CD4-positive, alpha-beta T cell treated with Interleukin-4 for 4 hours (primary cell): ENCODE measurements at regions not wholly inside any gene's neighbourhood (a gene's known extent, or its start where the extent isn't known, plus 50 kb on each side); places are given as distances from the start of the nearest gene placed in this dataset.
"Not testable (repeated sequence)": the region's sequence is repeated elsewhere in the genome, so short reads cannot be mapped to it uniquely, and the experiment has no call there.

Source experiments
- DNase-seq: peaks from one replicate; pipeline ENCODE4 v3.0.0-alpha.2; 2020

DNA sequence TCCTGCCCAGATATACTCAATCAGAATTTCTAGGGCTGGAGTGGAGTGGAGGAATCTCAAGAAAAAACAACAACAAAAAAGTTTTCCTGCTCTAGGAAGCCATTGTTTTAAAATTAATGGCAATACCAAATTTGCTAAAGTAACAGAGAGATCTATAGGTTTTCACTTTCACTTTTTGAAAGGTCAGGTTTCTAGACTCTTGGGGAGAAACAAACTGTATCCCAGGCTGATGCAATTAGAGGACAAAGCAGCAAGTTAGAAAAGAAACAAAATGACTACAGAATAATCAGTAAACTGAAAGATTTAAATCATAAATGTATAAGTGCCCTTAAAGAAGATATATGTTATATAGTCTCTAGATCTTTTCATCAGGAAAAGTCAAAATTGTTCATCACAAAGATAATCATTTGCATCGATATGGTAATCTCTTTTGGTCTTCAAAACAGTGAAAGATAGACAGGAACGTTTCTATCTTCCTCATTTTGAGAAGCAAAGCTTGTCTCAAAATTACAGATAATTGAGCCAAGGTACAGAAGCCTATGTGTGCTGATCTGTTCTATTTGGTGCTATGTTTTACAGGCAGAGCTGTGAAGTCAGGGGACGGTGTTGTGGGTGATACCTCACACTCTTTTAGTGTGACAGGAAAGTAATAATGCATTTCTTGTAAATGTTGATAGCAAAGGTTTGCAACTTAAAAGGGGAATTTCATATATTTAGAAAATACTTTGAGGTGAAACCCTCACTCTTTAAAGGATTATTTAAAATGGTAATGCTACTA is 1746.6 kb upstream of the C9orf72 start:
- no peak for DNase-seq

DNA sequence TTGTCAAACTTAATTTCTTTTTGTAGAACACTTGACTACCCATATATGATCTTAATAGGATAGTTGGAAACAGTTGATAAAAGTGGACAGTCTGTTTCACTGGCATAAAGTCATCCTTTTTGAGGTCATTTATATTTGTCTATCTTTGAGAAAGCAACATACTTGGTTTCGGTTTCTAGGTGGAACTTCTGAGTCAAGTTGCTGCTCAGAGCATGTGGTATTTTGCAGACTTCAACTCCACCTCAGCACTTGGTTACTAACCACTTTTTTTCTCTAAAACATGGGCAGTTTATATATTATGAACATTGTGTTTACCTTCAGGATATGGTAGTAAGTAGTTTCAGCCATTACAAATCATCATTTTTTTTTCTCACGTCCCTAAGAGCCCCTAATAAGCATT is 1749.0 kb upstream of the C9orf72 start:
- DNase-seq: no peak

DNA sequence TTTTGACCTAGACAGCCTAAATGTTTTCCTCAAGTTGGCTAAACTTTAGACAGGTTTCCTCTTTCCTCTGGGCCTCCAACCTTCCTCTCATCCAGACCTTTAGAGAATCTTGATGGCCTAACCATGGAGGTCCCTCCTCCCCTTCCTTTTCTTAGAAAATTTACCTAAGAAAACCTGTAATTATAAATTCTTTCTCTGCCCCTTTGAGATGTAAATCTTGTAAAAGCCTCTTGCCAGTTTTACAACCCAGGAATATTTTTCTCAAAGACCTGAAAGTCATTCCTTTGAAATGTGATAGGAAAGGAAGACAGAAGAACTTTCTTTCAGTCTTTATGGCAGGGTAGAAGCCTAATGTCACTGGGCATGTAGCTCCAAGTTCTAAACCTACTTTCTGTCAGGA is 1752.6 kb upstream of the C9orf72 start:
- no peak for DNase-seq

DNA sequence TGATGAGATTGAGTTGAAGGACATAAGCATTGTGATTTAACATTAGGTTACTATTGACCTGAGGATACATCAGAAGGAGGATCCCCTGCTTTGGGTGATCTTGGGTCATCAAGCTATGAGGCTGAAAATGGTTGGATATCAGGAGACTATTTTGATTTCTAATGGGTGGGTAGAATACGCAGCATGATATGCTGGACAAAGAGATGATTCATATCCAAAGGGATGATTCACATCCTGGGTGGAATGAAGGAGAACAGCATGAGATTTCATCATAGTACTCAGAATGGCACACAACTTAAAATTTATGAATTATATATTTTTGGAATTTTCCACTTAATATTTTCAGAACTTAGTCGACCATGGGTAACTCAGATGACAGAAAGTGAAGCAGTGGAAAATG is 1759.5 kb upstream of the C9orf72 start:
- DNase-seq: no peak

DNA sequence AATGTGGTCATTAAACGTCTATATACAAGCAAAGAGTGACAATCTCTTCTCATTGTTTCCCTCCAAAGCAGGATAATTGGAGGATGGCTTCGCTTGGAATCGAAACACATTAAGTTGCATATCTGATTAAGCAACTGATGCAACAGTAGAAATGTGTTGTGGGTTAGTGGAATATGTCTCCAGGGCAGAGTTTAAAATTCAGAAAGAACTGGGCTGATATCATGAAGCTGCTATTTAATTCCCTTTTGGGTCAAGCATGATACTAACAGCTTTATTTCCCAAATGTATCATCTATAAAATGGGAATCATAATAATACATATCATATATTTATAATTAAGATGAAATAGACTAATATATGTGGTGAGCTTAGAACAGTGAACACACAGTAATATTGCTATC is 1763.0 kb upstream of the C9orf72 start:
- no peak for DNase-seq

- DNase-seq: no peak
Observed at GRCh38 chr9:29339387-29339786, 1766.1 kb upstream of the C9orf72 start.

DNA sequence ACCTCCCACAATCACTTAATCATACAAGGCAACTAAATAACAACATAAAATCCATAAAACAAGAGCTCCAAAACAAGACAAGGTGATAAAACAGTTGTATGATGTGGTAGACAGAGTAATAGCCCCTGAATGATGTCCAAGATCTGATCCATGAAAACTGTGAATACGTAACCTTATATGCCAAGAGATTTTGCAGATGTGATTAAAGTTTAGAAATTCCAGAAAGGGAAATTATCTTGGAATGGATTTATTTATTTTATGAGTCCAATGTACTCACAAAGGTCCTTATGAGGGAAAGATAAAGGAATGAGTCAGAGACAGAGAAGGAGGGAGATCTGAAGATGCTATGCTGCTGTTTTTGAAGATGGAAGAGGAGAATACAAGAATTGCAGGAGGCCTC is 1775.7 kb upstream of the C9orf72 start:
- no peak for DNase-seq

GRCh38 chr9:29389421-29389820 is 1816.1 kb upstream of the C9orf72 start:
- no peak for DNase-seq

DNA sequence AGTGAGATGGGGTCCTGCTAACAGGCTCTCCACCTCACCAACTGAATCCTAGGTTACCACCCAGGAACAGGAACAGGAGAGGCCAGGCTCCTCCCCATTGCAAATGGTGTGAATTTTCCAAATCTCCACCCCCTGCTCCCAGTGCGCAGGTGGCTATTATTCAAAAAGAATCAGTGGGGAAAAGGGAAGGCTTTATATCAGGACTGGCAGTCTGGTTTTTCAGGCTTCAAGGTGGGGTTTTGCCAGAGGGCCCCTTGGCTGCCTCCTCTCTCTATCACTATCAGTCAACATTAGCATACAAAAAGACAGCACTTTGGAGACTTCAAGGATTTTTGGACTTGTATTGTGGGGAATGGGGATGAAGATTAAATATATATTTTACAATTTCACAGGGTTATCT is 1817.6 kb upstream of the C9orf72 start:
- no peak for DNase-seq

DNA sequence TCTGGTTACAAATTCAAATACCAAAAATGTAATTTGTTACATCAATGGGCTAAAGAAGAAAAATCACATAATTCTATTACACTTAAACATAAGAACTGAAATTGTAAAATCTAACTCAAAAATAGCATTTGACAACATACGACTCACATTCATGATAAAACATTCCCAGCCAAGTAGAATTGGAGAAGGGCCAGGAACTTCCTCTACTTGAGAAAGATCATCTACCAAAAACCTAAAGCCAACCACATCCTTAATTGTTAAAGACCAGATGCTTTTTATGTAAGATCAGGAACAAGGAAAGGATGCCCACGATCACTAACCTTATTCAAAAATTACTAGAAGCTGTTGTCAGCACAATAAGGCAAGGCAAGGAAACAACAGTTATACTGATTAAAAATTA is 1819.8 kb upstream of the C9orf72 start:
- no peak for DNase-seq

- DNase-seq: no peak
Observed at GRCh38 chr9:29394855-29395254, 1821.6 kb upstream of the C9orf72 start.

- DNase-seq: no peak
Observed at GRCh38 chr9:29397148-29397547, 1823.9 kb upstream of the C9orf72 start.

DNA sequence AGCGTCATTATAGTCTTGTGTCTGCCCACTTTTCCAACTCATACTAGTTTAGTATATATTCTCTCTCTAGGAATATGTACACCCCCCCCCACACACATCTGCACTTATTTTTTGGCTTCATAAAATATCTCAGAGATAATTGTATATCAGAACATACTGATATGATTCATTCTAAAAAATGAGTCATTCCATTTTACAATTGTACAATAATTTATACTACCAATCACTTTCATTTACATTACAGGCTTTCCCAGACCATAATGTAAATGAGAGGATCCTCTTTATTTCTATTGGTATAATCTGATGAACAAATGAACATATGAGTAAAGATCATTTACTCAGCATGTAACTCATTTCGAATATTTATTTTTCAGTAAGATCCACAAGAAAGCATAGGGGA is 1842.9 kb upstream of the C9orf72 start:
- DNase-seq: no peak

DNA sequence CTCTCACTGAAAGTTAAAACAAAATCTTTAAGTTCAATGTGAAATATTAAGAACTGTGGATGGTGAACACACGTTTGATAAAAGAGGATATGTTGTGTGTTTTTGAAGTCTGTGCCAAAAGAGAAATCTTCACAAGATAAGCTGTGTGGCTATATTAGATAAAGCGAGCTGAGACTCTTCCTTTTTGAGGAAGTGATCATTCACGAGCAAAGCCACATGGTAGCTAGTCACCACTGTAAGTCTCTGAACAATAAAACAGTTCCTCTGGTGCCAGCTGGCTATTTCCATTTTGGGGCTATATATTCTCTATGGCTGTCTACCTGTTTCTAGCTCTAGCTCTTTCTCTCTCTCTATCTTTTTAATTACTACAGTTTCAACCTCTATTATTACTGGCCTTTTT is 1849.2 kb upstream of the C9orf72 start:
- DNase-seq: no peak

DNA sequence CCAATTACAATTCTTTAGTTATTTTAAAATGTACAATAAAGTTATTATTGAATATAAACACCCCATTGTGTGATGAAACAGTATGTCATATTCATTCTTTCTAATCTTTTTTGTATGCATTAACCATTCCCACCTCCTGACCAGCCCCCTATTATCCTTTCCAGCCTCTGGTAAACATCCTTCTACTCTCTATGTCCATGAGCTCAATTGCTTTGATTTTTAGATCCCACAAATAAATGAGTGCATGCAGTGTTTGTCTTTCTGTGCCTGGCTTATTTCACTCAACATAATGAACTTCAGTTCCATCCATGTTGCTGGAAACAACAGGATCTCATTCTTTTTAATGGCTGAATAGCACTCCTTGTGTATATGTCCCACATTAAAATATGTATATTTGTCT is 1858.9 kb upstream of the C9orf72 start:
- DNase-seq: no peak

DNA sequence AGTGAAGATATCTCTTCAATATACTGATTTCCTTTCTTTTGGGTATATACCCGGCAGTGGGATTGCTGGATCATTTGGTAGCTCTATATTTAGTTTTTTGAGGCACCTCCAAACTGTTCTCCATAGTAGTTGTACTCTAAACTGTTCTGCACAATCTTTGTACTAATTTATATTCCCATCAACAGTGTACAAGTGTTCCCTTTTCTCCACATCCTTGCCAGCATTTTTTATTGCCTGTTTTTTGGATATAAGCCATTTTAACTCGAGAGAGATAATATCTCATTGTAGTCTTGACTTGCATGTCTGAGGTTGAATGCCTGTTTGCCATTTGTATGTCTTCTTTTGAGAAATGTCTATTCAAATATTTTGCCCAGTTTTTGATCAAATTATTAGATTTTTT is 1859.4 kb upstream of the C9orf72 start:
- not testable (repeated sequence) for DNase-seq

GRCh38 chr9:29435368-29435767 is 1862.1 kb upstream of the C9orf72 start:
- no peak for DNase-seq

DNA sequence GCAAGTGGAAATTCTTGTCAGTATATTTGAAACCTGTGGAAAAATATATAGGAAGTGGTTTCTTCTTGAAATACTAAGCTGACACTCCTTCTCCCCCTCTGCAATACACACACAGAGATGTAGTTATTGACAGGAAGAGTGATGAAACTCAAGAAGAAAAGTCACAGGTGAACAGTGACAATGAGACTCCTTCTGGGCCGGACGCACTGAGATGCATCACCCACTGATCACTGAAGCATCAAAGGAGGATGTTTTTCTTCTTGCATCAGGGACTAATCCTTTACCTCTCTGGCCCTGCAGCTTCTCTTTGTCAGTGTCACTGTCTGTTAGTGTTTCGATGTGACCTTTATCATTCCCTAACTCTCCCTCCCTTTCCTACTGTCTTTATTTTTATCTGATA is 1864.2 kb upstream of the C9orf72 start:
- DNase-seq: no peak

DNA sequence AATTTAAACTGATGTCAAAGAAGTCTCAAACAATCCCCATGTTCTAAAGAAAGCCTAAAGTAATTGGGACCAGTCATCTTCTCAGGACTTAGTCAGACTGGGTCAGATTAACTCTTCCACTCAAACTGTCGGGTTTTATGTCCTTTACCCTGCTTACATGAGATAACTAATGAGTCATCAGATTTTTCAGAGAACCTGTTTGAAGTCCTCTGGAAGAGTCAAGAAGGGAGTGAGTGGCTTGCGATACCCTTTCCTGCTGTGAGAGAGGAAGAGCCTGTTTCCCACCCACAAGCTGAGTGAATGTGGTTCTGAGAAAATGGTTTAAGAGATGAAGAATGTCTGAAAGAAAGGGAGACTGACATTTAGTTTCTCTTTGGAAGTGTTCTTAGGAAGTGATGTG is 1866.7 kb upstream of the C9orf72 start:
- no peak for DNase-seq

DNA sequence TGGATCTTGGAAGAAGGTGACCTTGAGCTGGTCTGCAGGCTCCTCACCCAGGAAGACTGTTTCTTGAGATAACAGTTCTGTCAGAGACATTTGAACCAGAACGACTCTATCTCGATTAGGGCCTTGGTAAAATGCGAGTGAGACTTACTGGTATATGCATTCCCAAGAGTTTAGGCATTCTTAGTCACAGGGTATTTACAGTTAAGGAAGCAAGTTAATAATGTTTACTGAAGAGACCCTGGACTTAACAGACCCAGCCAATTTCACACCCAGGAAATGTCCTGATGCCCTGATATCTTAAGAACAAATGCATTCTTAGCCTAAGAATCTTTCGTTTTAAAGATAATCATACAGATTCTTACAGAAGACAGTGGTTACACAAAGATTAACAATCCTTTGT is 1867.2 kb upstream of the C9orf72 start:
- no peak for DNase-seq

- DNase-seq: no peak
Observed at GRCh38 chr9:29445751-29446150, 1872.5 kb upstream of the C9orf72 start.

DNA sequence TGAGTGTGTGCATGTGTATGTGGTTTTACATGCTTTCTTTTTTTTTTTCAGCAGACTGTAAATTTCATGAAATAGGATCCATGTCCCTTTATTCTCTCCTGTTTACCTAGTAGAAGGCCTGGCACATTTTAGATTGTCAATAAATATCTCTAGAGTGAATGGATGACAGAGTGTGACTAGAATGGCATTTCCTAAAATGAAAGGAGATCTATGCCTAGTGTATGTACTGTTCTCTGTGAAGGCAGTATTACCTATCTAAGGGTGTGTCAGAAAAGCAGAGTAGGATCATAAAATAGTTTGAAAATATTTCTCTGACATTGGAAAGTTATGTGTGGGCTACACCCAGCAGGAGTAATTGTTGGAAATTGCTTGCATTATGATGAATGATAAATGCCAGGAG is 1876.0 kb upstream of the C9orf72 start:
- DNase-seq: no peak

GRCh38 chr9:29450343-29450875 is 1877.1 kb upstream of the C9orf72 start:
- not testable (repeated sequence) for DNase-seq

DNA sequence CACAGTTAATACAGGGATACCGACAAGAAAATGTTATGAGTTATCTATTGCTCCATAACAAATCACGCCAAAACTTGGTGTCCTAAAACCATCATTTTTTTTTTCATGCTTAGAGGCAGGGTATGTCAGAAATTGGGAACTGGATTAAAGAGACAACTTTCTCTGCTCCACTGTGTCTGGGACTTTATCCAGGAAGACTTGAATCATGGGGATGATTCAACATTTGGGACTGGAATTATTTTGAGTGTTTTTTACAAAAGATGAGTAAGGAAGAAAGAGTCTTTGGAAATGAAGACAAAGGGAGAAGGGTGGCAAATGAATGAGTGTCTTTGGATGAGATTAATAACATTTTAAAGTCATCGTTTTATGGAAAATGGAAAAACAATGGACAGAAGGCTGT is 1883.7 kb upstream of the C9orf72 start:
- no peak for DNase-seq

DNA sequence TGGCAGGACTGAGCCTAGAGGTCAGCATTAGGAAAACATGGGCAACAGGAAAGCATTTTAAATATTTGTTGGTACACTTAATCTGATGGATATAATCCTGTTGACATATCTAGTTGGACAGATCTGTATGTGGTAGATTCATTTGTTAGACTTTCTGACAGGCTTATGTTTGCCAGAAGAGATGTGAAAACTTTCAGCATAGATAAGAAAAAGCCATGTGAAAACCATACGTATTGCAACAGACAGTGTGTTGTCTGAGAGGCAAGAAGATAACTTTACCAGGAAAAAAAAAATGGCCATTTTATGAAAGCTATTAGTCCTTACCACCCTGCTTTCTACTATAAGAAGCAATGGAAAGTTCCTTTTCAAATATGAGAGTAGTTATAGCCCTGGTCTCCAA is 1902.2 kb upstream of the C9orf72 start:
- no peak for DNase-seq
